HG02885 (cell line): ENCODE measurements at regions not wholly inside any gene's neighbourhood (a gene's known extent, or its start where the extent isn't known, plus 50 kb on each side); places are given as distances from the start of the nearest gene placed in this dataset.
"Not testable (repeated sequence)": the region's sequence is repeated elsewhere in the genome, so short reads cannot be mapped to it uniquely, and the experiment has no call there.

Experiments used
- ATAC-seq: cut with Tn5 transposase; IDR thresholded peaks from one replicate; pipeline ENCODE4 v1.9.1; 2021; ENCODE audit warnings: mild to moderate bottlenecking; ENCODE audit not compliant: unreplicated experiment, poor library complexity

DNA sequence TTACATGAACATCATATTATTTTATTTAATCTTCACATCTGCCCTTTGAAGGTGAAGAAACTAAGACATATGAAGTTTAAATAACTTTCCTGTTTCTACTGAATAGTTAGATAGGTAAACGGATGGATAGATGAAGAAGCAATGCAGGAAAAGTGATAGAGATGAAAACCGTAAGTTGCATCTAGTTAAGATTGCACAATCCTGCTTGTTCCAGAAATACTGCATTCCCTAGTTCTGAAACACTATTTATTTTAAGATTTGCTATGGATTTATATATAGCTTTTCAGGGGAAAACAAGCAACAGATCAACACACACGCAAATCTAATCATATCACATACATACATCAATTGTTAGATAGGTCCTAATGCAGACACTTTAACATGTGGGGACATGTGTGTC is 512.7 kb upstream of the C16orf82 start:
- ATAC-seq = no peak

DNA sequence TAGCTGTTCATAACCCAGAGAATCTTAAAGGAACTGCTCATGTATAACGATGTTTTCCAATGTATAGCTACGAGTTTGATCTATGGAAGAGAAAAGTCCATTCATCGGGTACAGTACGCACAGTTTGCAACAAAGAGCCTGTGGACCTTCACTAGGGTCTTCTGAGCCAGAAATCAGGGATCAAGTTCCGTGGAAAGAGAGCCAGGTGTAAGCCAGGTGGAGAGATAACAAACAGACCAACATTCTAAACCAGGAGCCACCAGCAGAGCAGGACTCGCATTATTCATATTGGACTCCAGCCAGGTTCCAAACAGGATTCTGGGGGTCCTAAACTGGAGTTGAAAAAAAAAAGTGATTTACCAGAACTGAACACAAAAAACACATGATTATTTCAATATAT is 505.4 kb upstream of the C16orf82 start:
- no peak for ATAC-seq

DNA sequence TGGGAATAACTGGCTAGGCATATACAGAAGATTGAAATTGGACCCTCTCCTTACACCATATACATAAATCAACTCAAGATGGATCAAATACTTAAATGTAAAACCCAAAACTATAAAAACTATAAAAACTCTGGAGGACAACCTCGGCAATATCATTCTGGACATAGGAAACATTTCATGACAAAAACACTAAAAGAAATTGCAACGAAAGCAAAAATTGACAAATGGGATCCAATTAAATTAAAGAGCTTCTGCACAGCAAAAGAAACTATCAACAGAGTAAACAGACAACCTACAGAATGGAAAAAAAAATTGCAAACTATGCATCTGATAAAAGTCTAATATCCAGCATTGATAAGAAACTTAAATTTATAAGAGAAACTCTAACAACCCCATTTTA is 503.7 kb upstream of the C16orf82 start:
- no peak for ATAC-seq

DNA sequence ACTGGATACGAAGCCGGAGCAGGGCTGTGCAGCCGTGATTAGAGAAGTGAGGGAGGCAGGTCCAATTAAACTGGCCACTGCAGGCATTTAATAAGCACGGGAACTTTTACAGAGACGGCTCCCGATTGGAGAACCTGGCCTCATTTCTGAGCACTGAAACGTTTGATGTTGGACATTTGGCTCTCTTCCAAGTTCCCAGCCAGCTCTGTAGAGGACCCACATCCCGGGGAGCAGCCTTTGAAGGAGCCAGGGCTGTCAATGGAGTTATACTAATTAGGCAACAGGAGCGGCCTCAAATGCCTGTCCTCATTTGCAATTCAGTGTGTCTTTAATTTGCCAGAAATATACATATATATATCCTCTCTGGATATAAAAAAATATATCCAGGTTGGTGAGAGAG is 499.4 kb upstream of the C16orf82 start:
- no peak for ATAC-seq

DNA sequence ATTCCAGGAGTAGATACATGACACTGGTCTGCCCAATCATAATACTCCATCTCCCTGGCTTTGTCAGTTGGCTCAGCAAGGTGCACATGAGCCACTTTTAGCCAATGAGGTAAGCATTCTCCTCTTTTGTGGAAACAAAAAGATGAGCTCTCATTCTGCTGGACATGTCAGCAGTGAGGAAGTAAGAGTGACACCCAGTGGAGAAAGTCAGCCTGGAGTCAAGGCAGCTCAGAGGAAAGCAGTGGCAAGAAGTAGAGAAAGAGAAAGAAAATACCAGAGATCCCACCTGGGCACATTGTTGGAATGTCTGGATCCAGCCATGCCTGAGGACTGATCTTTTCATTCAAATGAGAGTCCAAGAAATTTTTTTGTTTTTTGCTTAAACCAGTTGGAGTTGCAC is 496.9 kb upstream of the C16orf82 start:
- no peak for ATAC-seq

DNA sequence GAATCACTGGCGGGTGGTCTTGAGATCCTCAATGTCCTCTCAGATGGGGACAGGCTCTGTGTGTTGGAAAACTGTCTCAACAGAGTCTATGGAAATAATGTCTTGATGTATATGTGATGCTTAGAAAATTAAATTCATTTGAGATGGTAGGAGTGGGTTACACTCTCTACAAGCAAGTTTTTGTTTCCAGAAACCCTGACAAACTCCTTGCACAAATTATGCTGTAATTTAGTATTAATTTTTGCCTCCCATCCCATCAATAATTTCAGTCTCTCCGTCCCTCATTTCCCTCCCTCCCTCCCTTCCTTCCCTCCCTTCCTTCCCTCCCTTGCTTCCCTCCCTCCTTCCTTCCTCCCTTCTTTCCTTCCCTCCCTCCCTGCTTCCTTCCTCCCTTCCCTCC is 488.0 kb upstream of the C16orf82 start:
- no peak for ATAC-seq

DNA sequence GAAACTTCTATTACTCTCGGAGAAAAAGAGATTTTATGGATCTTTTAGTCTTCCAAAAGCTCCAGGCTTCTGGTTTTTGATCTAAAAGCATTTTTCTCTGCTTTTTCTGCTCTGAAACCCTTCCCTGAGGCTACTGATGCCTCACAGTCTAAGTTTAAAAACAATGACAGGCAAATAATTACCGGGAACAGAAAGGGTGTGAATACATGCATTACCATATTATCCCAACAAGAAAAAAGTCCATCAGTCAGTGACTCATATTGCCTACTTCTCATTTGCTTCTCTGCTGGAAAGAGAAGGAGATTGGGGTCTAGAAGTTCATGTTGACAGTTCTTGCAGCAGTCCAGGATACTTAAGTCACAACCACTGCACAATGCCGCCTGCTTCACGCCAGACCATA is 482.9 kb upstream of the C16orf82 start:
- ATAC-seq = no peak

DNA sequence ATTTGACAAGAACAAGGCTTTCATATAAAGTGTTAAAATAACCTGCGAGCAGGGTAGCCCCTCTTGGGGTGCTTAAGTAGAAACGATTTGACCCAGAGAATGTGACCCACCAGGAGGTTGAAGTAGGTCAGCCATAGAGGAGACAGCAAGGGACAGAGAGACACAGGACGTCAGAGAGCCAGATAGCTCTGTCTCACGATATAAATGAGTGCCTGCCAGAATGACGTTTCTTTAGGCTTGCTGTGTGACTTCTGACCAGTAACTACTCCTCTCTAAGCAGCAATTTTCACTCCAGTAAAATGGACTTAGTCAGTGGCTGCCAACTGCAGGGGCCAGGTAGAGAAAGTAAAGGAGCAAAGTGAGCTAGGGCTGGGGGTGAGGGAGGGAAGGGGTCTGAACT is 473.0 kb upstream of the C16orf82 start:
- no peak for ATAC-seq

DNA sequence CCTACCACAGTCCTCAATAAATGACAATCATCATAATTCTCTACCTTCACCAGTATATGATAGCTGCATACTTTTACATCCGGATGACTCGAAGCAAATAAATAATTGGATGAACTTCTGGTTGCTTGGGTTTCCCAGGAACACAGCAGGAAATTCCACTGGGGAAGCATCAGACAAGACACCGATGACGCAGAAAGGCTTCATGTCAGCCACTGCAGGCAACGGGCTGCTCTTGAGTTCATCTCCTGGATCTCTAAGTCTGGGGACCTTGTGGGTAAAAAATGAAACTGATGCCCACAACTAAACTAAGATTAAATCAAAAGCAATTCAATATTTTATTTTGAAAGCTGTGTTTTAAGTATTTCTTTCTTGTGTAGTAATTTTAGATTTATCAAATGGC is 472.1 kb upstream of the C16orf82 start:
- ATAC-seq = no peak

DNA sequence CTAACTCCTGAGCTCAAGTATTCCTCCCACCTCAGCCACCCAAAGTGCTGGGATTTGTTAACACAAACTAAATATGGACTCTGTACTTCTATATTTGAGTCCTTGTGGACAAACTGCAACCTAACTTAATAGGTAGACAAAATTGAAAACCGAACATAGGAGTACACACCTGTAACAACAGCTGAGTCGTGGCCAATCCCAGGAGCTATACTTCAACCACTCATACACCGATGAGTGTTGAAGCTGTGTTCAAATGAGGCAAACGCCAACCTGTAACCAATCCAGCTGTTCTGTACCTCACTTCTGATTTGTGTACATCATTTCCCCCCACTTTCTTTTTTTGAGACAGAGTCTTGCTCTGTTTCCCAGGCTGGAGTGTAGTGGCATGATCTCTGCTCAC is 471.5 kb upstream of the C16orf82 start:
- ATAC-seq = no peak

DNA sequence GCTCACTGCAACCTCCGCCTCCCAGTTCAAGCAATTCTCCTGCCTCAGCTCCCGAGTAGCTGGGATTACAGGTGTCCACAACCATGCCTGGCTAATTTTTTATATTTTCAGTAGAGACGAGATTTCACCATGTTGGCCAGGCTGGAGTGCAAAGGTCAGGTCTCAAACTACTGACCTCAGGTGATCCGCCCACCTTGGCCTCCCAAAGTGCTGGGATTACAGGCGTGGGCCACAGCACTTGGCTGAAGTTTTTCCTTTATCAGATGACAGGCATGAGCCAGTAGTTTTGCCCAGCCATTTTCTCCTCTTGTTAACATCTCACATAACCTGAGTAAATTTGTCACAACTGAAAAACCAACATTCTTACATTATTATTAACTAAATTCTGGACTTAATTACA is 470.7 kb upstream of the C16orf82 start:
- not testable (repeated sequence) for ATAC-seq

DNA sequence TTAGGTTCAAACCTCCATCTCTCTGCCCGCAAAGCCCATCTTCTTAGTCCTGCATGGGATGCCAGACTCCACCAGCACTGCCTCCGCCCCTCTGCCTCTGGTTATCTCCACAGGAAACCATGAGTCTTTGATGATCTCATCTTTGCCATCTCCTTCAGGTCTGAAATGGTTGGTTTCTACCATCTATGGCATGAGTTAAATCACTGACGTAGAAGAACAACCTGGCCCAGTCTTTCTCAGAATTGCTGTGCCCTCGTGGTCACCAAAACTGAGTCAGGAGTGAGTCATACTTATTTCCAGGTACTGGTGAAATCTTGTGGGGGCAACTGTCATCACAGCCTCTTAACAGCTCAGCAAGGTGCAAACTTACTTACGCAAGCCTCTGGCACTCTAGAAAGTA is 468.7 kb upstream of the C16orf82 start:
- no peak for ATAC-seq

DNA sequence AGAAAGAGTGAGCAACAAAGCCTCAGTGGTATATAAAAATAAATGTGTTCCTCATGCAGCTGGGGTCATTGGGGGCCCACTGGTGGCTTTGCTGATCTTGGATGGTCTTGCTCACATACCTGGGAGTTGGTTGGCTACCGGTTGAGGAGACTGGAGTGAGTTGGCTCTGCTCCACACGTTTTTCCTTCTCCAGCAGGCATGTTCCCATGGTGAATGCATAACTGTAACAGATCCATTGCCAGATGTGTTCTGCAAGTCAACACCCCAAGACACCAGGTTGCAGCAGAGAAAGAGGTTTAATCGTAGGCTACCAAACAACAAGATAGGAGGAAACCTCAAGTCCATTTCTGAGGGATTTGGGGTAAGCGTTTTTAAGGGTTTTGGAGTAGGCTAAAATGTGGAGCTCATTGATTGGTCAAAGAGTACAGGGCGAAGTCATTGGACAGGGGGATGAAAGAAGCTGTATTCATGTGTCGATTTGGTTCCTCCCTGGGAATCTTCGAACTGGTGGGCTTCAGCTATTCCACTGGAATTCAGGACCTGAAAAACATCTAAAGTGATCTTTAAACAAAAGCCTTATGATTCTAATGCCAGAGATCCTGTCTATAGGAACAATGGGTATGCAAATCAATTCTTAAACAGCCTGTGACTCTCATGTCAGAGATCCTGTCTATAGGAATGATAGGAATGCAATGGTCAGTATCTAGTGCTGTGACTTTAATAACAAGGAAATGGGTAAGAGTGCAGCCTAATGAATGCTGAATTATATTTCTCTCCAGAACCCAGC is 467.5 kb upstream of the C16orf82 start:
- no peak for ATAC-seq

DNA sequence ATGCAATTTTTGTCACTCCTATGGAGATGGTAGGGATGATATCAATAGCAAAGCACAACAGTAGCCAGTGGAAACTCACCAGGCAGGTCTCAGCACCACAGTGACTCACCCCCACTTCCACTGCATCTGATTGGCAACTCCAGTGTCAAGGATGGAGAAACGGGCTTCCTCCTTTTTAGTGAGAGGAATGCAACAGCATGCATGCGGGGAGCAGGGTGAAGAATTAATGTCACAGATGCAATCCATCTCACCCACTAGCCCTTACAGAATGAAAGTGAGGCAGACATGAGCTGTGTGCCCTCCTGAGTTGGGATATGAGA is 467.0 kb upstream of the C16orf82 start:
- no peak for ATAC-seq

DNA sequence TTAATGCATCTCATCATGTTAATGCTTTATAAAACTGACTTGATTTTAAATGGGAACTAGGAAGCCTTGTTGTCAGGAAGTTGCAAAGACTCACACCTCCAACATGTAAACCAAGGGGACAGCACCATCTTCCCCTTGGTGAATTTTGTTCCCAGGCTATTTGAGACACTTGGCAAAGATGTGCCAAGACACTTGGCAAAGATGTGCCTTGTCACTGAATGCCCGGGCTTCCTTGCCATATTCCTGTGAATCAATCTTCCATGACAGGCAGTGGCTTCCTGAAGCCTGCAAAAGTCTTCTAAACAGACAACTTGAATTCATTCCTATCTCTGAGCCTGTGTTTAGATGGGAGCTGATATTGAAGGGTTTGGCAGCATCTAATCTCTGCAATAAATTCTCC is 465.4 kb upstream of the C16orf82 start:
- ATAC-seq = no peak

DNA sequence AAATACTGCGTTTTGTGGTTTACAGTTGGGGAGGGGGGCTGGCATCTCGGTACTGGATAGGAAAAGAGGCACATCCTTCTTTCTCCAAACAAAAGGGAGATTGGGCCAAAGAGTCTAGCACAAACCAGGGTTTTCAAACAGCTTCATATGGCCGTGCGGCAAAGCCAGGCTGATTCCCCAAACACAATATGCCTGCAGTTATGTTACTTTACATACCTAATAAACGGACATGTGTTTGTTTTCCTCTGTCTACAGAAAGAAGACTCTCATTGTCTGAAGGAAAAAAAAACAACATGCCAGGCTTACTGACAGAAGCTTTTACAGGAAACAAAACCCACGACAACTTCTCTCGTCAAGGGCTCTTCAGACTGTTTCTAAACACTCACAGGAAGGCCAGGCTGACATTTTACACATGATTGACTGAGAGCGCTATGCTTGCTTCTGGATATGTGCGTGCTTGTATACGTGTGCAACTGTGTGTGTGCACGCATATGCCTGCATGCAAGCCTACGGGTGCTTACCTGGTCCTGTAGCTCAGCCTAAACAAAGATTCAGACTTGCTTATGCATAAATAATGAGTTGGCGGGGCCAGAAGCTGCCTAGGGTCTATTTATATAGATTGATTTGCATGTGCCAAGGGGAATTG is 461.0 kb upstream of the C16orf82 start:
- no peak for ATAC-seq

DNA sequence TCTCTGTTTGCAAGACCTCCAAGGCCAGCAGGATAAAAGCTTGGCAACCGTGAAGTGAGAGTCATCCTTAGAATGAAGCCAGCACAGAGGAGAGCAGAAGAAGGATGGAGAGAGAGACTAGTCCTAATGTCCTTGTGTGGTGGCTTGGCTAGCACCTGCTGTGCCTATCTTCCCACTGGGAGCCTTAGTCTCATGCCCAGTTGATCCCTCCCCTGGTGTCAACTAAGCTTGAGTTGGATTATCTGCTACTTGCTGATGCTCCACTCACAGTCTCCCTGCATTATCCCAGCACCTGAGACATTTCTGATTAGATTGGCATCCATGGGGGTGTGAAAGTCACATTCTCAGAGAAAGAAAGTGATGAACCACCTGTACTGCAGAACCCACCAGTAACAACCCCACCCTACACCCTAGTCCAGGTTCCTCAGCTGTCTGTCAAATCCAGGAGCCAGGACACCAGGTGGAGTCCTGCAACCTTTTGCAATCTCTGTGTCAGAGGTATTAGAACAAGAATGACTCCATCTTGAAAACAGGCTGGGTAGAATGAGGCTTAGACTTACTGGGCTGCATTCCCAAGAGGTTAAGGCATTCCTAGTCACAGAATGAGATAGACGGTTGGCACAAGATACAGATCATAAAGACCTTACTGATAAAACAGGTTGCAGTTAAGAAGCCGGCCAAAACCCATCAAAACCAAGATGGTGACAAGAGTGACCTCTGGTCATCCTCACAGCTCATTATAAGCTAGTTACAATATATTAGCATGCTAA is 460.2 kb upstream of the C16orf82 start:
- ATAC-seq = no peak

DNA sequence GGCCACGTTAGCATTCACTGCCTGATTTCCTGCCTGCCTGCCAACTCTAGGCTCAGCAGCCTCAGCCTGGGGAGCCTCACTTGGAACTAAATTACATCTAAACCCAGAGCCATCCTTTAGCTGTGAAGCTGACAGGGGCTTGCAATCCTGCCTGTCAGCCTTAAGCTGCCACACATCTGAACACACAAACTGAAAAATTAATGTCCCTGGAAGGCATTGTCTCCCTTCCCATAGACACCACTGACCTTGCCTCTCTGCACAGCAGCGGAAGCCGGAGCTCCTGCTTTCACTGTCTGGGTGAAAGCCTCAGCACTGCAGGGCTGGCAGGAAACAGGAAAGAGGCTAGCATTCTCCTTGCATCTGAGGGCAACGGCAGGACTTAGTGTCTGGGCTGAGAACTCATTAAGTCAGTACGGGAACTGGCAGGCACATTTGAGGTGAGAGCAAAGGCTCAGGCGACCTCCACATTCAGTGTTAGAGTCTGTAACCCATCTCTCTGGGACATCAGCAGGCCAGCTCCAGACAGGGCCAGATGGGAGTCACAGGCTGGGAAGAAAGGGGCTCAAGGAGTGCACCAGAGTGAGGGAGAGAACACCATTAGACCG is 452.4 kb upstream of the C16orf82 start:
- ATAC-seq = no peak

DNA sequence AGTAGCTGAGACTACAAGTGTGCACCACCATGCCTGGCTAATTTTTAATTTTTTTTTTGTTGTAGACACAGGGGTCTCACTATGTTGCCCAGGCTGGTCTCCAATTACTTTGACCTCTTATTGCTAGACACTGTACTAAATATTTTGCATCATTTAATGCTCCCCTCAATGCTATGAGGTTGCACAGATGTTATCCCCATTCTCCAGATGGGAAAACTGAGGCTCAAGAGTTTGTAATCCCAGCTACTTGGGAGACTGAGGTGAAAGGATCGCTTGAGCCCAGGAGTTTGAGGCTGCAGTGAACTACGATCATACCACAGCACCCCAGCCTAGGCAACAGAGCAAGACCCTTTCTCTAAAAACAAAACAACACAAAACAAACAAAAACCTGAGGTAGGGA is 443.3 kb upstream of the C16orf82 start:
- no peak for ATAC-seq

DNA sequence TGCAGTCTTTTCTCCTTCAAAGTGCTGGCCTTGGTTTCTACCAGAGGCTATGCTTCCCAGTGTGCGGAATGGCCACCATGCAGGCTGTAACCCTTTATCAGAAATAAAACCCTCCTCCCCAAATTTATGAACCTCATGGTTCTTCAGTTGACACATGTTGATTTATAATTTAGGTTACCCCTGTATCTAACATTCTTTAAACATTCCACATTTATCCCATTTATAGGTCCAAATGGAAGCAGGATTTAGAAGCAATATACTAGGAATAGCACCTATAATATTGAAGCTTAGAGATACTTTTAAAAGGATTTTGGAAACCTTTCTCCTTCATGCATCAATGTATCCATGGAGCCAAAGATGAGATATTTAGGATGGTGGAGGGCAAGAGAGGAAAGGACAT is 438.8 kb upstream of the C16orf82 start:
- ATAC-seq = no peak

DNA sequence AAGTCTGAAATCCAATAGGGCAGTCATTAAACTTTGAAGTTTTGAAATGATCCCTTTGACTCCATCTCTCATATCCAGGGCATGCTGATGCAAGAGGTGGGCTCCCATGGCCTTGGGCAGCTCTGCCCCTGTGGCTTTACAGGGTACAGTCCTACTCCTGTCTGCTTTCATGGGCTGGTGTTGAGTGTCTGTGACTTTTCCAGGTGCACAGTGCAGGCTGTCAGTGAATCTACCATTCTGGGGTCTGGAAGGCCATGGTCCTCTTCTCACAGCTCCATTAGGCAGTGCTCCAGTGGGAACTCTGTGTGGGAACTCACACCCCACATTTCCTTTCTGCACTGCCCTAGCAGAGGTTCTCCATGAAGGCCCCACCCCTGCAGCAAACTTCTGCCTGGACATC is 435.4 kb upstream of the C16orf82 start:
- ATAC-seq = not testable (repeated sequence)
